ENCODE measurements at regions not wholly inside any gene's neighbourhood (a gene's known extent, or its start where the extent isn't known, plus 50 kb on each side); places are given as distances from the start of the nearest gene placed in this dataset.

- no peak for TF ChIP-seq CTCF (IDR thresholded peaks at IDR 0.05 in 4 of 5, conservative IDR thresholded peaks at IDR 0.05 in 1 of 5)
- TF ChIP-seq POLR2A (IDR thresholded peaks at IDR 0.05), result no peak
Observed at GRCh38 chr21:35394634-35395369, 345.7 kb upstream of the RUNX1 start.
